NCI-H146 (cell line): ENCODE measurements at regions not wholly inside any gene's neighbourhood (a gene's known extent, or its start where the extent isn't known, plus 50 kb on each side); places are given as distances from the start of the nearest gene placed in this dataset.

Experiments
- DNase-seq: peaks from one replicate; lab custom pipeline; 2025; lab: John Stamatoyannopoulos, UW

DNA sequence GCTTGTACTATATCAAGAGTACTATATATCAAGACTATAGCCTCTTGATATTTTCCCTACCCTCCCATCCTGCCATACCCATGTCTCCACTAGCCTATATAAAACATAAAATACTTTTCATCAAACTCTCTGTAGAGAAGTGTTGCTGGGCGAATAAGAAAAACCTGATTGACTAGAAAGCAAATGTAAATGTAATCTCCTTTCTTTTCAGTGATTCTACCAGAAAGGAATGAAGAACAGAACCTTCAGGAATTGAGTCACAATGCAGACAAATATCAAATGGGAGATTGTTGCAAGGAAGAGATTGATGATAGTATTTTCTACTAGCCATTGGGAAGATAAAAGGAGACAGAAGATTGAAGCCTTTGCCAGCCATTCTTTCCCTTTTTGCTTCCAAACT, 89.2 kb downstream of the KCNRG start:
- no peak for DNase-seq

GRCh38 chr13:50106559-50106958, 91.3 kb downstream of the KCNRG start:
- DNase-seq, result no peak

GRCh38 chr13:50107205-50107604, 92.0 kb downstream of the KCNRG start:
- no peak for DNase-seq

DNA sequence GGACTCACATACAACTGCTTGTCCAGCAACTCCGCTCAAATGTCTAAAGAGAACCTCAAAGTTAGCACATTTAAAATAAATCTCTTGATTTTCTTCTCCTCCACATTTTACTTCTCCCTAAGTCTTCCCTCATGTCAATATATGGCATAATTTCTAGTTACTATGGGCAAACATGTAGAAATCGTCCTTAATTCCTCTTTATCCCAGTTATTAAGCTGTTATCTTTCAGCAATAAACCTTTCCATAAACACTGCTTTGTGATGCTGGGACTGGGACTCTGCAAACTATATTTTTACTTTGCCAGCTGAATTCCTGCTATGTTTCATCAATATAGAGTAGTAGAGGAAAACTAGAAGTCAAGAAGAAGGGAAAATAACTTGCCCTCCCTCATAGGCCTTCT, 99.7 kb downstream of the KCNRG start:
- no peak for DNase-seq

- DNase-seq, result no peak
Observed at GRCh38 chr13:50115695-50116094, 100.5 kb downstream of the KCNRG start.

DNA sequence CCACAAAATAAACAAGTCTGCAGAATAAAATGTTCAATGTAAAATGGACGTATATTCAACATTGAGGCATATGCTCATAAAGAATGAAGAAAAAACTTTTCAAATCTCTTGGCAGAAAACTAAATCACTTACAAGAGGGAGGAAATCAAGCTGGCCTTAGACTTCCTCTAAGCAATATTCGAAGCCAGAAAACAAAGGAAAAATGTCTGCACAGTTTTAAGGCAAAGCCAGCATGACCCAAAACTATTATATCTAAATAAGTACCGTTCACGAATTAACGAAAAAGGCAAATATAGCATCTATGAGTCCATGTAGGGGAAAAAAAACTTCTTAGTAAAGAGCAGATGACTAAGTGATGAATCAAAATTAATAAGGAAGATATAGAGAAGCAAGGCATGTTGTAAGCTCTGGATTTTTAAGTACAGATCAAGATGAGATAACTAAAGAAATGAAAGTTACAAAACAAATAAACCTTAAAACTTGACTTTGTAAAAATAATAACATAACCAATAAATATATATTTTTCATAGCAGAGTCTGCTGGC, 101.3 kb downstream of the KCNRG start:
- DNase-seq, result no peak

GRCh38 chr13:50119591-50119990, 104.3 kb downstream of the KCNRG start:
- DNase-seq, result no peak

DNA sequence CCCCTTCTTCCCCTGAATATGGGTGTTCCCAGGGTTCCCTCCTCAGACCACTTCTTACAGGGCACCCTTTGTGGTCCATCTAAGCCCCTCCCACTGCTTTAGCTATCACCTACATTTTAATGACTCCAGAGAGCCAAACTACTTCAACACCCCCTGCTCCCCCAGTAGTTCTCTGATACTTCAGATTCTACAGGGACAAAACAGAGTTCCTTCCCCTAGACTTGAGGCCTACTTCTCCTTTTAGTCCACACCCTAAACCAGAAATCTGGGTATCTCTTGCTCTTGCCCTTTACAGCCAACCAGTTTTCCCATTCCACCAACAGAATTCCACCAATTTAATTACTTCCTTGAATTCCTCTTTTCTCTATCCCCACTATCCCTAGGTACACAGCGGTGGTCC, 107.2 kb downstream of the KCNRG start:
- no peak for DNase-seq

DNA sequence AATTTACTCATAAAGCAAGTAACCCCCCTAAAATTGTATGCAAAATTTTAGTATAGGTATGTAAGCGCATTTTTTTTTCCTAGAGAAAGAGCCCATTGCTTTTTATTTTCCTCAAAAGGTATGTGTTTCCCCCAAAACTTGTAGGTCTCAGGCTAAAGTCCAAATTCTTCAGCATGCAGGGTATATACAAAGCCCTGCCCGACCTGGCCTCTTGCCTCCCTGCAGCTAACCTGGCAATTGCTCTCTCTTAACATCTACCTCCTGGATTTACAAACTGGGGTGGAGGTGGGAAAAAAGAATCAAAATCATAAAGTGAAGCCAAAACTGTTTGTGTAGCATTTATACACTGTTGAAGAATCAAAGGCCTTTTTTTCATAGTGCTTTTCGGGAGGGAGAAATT, 107.8 kb downstream of the KCNRG start:
- DNase-seq, result peak; percentile 7

DNA sequence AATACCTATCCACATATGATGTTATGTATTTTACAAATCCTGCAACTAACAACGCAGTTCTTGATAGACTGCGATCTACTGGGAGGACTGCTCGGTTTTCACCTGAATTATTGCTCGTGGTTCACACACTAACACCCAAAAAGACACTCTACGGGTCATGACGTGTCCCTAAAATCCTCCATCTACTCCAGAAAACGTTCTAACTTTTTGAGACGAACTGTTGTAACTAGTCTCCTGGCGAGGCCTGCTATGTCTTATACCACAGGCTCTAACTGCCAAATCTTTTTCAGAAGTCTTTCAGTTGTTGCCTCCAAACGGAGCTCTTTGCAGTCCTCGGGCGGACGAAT, 108.2 kb downstream of the KCNRG start:
- DNase-seq, result no peak

DNA sequence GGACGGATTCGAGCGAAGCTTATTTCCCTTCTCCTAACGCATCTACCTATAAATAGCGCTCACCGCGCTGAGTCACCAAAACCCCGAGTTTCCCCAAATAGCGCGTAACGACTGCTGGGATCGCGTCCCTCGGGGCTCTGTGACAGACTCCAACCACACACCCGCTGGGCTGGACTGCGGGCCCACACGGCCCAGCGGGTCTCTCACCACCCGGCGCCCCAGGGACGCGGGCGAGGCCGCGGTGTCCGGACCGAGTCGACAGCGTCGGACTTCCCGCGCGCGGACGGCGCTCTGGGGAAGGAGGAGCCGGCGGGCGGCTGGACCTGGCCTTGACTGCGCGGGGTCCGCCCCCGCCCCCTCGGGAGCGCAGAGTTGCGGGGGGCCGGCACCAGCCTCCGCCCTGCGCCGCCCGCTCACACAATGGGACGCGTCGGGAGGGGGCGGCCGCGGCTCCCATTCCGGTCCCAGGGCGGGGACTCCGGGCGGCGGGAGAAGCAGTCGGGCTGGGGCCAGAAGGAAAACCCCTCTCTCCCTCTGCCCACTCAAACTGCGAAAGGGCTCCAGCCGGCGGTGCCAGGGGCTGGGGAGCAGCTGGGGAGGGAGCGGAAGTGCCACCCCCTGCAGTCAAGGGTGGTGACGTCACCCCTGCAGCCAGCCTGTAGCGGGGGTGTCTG, 108.8 kb downstream of the KCNRG start:
- peak; percentile 98 for DNase-seq

DNA sequence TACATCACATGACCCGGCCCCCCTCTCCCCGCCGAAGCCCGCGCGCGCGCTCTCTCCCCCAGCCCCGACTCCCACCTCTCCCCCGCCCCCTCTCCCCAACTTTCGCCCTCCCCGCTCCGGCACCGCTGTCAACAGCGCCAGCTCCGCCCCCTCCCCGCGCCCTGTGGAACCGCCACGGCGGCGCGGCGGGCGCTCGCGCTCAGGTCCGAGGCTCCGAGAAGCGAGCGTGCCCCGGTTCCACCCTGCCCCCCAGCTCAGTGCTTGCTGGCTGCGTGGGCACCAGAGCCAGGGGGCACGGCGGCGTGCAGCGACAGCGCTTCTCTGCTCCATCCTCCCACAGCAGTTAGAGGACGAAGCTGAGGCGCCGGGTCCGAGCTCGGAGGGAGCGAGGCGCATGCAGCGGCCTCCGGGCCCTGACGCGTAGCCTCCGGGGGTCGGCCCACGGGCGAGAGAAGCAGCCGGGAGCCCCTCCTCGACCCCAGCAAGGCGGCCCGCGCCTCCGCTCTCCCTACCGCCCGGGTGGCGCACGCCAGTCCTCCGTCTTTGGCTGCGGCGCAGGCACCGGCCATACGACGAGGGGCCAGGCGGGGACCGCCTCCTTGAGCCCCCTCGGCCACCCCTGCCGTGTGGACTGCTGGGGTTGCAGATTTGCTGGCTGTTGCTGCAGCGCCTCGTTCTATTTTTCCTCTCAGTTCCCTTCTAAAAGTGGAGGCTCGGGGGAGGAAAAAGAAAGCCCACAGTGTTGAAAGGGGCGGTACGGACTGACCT, 109.5 kb downstream of the KCNRG start:
- peak; percentile 88 for DNase-seq

DNA sequence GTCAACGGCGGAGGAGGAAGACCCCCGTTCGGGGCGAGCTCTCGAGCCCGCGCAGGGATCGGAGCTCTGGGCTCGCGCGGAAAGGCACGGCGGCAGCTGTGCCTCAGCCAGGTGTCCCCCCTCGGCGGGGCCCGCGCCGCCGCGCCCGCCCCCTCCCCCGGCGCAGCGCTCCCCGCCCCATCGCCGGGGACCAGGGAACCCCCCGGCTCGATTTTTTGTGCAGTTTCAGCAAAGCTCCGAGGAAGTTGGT, 110.0 kb downstream of the KCNRG start:
- DNase-seq, result no peak

GRCh38 chr13:50125554-50126262, 110.5 kb downstream of the KCNRG start:
- DNase-seq, result peak; percentile 95

DNA sequence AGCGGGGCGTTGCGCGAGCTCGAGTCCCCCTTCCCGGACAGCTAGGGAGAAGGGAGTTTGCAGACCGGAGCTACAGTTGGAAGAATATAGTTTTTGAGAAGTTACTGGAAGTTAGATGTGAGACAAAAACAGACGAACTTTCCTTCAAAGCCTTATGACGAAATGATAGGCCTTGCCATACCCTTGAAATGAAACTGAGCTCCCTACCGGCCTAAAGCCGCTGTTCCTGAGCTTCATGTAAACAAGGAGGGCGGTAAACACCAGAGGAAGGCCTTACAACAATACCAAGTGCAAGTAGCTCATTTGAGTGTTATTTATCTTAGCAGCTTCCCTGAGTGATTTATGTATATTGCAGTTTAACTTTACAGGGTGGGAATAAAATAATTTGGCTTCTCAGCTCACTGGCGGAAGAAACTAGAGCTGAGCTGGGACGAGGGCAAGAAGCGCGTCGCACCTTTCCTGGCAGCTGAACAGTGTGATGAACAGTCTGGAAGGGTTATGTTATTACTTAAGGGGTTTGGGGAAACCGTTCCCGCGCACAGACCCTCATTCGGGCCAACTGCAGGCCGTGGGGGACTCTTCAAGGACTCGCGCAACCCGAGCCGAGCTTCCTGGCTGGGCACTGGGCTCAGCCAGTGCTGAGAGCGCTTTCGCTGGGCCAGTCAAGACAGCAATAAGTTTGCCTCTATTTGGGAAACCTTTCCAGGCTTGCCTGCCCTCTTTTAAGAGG, 111.2 kb downstream of the KCNRG start:
- DNase-seq, result peak; percentile 65

DNA sequence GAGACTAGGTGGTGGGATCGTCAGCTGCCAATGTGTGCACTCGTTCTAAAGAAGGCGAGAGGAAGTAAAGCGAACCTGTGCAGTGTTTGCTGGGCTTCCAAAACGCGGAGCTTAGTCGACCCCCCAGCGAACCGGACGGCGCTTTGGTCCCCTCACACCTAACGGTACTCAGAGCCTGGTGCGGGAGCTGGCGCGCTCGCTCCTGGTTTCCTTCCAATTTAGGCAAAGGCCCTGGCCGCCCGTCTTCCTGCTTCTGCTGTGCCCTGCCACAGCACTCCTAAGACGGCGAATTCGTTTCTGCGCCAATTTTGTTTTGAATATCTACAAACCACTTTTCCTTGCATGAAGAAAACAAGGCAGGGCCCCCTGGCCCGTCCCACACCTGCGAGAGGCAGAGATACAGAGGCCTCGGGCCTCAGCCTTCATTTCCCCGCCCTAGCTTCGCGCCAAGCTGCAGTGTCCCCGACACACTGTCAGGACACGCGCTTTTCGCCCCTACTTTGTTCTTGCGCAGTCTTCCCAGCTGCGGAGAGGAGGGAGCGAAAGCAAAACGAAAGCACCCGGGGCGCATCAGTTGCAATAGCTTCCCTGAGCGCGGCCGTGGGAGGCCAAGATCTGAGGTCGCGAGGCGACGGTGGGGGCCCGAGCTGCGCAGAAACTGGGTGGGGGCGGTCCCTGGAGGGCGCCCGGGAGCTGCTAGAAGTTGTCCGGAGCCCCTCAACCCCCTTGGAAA, 111.9 kb downstream of the KCNRG start:
- no peak for DNase-seq

GRCh38 chr13:50127726-50128291, 112.6 kb downstream of the KCNRG start:
- no peak for DNase-seq

DNA sequence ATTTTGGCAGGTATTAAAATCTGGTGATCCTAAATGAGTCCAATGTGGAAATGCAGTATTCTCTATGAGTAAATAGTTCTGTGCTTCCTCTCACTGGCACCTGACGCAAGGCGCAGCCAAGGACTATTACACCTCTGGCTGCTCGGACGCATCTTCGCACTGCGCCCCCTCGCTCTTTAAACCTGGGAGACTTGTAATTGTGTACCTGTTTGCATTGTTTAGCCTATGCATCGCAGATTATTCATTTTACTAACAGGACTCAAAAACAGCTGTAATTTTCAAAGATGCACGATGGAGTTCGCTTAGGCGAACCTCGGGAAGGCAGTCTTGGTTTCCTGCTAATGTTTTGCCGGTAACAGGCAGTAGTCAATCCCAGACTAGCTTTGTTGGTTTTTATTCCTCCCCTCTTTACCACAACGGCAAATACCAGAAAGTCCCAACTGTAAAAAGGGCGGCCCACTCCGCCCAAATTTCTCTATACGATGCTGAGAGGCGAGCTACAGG, 113.2 kb downstream of the KCNRG start:
- no peak for DNase-seq

- DNase-seq, result no peak
Observed at GRCh38 chr13:50129081-50129705, 113.9 kb downstream of the KCNRG start.

DNA sequence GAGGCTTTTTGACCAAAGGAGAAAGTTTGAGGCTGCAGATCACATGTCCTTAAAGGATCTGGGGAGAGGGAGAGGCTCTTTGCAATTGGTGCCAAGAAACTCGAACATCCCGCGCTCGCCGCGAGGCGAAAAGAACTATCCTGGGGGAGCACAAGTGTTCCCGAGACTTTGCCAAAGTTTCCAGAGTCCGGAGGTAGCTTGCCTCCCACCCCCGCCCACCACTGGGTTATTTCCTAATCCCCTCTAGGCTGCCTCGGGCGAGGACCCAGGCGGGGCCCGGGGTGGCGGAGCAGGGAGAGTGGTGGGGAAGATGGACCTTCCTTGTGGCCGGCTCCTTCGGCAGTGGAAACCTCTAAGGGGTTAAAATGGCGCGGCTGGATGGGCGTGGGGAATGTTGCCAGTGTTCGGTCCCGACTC, 114.5 kb downstream of the KCNRG start:
- DNase-seq, result no peak
